ENCODE measurements at regions not wholly inside any gene's neighbourhood (a gene's known extent, or its start where the extent isn't known, plus 50 kb on each side); places are given as distances from the start of the nearest gene placed in this dataset.

DNA sequence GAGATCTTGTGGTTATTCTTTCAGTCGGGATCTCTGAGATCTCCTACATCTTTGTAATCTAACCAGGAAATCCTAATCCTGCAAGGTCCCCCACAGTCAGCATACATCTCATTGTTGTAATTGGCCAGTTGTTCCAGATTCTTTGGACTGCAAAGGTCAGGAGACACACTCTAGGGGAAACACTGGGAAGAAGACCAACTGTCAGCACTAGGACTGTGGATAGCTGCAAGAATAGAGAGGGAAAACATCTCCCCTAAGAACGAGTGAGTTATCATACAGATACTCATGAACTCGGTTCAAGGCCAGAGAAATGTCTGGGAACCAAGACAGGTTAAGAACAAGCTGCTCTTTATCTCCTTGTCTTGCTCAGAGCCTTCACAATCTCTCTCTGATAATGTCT is 217.9 kb upstream of the TMPO start:
- no peak for DNase-seq (ENCODE audit: low read depth)
- TF ChIP-seq, protein P1, sequence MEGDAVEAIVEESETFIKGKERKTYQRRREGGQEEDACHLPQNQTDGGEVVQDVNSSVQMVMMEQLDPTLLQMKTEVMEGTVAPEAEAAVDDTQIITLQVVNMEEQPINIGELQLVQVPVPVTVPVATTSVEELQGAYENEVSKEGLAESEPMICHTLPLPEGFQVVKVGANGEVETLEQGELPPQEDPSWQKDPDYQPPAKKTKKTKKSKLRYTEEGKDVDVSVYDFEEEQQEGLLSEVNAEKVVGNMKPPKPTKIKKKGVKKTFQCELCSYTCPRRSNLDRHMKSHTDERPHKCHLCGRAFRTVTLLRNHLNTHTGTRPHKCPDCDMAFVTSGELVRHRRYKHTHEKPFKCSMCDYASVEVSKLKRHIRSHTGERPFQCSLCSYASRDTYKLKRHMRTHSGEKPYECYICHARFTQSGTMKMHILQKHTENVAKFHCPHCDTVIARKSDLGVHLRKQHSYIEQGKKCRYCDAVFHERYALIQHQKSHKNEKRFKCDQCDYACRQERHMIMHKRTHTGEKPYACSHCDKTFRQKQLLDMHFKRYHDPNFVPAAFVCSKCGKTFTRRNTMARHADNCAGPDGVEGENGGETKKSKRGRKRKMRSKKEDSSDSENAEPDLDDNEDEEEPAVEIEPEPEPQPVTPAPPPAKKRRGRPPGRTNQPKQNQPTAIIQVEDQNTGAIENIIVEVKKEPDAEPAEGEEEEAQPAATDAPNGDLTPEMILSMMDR (IDR thresholded peaks at IDR 0.05; ENCODE audit: control insufficient read depth, insufficient read depth, low read depth, low read length, missing control alignments) = no peak
- no peak overlapping the region for H3K4me3 ChIP-seq (ENCODE audit: control insufficient read depth, low read depth, low read length)

GRCh38 chr12:98308141-98308540 is 207.2 kb upstream of the TMPO start:
- DNase-seq (ENCODE audit: low read depth) = no peak
- TF ChIP-seq, protein P1 (IDR thresholded peaks at IDR 0.05; ENCODE audit: control insufficient read depth, insufficient read depth, low read depth, low read length, missing control alignments) = no peak
- H3K4me3 ChIP-seq (ENCODE audit: control insufficient read depth, low read depth, low read length) = no peak overlapping the region

DNA sequence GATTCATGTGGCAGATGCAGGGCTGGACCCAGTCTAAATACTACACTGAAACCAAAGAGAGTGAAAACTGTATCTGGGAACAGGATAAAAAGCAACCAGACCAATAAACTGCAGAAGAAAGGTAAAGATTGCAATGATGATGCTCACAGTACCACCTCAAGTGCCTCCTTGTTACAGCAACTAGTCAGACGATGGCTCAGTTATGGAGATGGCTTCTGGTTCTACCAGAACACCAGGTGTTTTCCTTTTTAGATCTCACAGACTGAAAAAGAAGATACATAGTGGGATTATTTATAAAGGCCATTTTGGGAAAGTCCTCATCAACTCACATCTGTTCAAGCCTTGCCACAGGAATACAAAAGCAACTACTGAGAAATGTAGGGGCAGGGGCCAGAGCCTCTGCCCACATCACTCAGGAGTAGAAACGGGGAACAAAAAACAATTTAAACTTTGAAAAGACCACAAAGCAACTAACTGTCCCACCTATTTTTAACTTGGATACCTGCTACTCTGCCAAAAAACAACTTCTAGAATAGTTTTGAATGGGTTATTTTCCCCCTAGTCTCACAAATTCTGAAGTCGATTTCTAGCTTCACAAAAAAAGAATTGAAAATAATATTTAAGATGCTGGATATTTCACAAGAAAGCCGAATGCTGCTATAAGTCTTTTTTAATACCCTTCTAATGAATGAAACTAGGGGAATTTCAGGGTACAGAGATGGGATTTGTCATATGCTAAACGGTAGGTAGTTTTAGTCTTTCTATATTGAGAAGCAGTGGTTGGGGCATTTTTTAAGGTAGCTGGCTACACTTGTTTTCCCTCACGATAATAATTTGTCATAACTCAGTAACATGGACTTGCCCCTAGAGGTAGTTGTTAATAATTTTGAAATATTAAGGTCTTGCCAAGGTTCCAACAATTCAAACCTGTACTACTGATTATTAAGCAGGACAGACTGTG is 197.2 kb upstream of the TMPO start:
- TF ChIP-seq, protein P1 (IDR thresholded peaks at IDR 0.05; ENCODE audit: control insufficient read depth, insufficient read depth, low read depth, low read length, missing control alignments) = no peak
- H3K4me3 ChIP-seq (ENCODE audit: control insufficient read depth, low read depth, low read length) = no peak overlapping the region
- DNase-seq (ENCODE audit: low read depth) = no peak

DNA sequence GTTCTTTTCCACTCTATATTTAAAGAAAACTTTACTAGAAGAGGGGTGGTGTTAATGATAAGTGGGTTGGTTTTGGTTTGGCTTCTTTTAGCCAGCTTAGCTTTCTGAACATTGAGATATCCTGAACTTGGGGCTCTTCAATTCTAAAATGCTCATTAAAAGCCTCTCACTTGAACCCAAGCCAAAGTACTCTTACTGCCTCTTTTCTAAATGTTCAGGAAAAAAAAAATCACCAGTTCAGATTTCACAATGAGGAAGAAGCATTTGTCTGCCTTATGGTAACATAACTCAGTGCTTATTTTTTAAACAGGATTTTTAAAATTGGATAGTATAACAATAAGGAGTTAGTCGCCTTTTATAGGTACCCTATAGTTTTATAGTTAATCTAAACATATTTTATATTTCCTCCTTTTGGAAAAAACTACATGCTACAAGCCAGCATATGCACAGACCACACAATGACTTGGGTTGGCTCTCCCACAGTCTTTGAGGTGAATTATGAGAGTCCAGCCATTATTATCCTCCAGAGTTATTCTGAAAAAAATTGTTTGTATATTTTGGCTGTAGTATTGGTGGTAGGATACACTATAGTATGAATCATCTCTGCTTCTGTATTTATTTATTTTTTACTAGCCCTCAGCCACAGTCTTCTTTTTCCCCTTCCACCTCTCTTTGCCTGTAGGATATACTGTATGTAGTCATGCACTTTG is 195.5 kb upstream of the TMPO start:
- DNase-seq (ENCODE audit: low read depth) = no peak
- TF ChIP-seq, protein P1 (IDR thresholded peaks at IDR 0.05; ENCODE audit: control insufficient read depth, insufficient read depth, low read depth, low read length, missing control alignments) = no peak
- no peak overlapping the region for H3K4me3 ChIP-seq (ENCODE audit: control insufficient read depth, low read depth, low read length)

DNA sequence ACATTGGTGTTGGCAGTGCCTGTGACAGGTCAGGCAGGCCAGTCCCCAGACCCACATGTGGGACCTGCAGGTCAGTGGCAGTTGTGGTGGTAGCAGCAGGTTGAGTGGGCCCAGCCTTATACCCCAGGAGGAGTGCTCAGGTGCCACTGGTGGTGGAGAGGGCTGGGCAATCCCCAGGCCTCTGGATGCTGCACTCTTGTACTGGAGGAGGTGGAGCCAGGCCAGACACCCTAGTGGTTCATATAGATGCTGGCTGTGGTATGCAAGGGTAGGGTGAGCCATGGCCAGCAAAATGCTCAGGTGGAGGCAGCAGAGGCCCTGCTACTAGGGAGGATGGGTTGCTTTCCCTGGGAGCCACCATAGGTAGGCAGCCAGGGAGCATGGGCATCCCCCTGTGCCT is 190.4 kb upstream of the TMPO start:
- no peak for DNase-seq (ENCODE audit: low read depth)
- H3K4me3 ChIP-seq (ENCODE audit: control insufficient read depth, low read depth, low read length) = no peak overlapping the region
- TF ChIP-seq, protein P1 (IDR thresholded peaks at IDR 0.05; ENCODE audit: control insufficient read depth, insufficient read depth, low read depth, low read length, missing control alignments) = no peak

- no peak for DNase-seq (ENCODE audit: low read depth)
- no peak overlapping the region for H3K4me3 ChIP-seq (ENCODE audit: control insufficient read depth, low read depth, low read length)
- TF ChIP-seq, protein P1 (IDR thresholded peaks at IDR 0.05; ENCODE audit: control insufficient read depth, insufficient read depth, low read depth, low read length, missing control alignments) = no peak
These were observed 186.9 kb upstream of the TMPO start for GRCh38 chr12:98328467-98328866.
